Lower leg skin (tissue), 4 donors: ENCODE measurements at regions not wholly inside any gene's neighbourhood (a gene's known extent, or its start where the extent isn't known, plus 50 kb on each side); places are given as distances from the start of the nearest gene placed in this dataset.

Experiments used
- DNase-seq, 2 donors: peaks; one replicate each; pipeline ENCODE4 v3.0.0-alpha.2; 2019; ENCODE audit warnings: low spot score in 2 of 2
- H3K4me3 ChIP-seq: fragments of 200-600 bp; sonication (generic); 2 replicates; pipeline ENCODE4 v1.5.1; 2017; ENCODE audit warnings: mild to moderate bottlenecking, low read depth; ENCODE audit not compliant: poor library complexity, severe bottlenecking
- CTCF ChIP-seq, 3 donors: fragments of 450-650 bp; IDR thresholded peaks; one replicate each; pipeline ENCODE4 v1.5.1; 2016; ENCODE audit warnings: antibody characterized with exemption in 3 of 3, mild to moderate bottlenecking in 3 of 3, moderate library complexity in 2 of 3
- POLR2A ChIP-seq, 2 donors: fragments of 450-650 bp; IDR thresholded peaks; one replicate each; pipeline ENCODE4 v1.6.1; 2016 to 2017; ENCODE audit warnings: antibody characterized with exemption in 2 of 2, mild to moderate bottlenecking in 1 of 2, moderate library complexity in 1 of 2
- WGBS, 2 donors: methylation state at CpG; one replicate each; pipeline ENCODE4 v1.1.5; 2018; 5-methylcytosine and 5-hydroxymethylcytosine counted together
- intact Hi-C: fragments of 100-400 bp; cut with DNase I; formaldehyde crosslinking; loops from one replicate; pipeline ENCODE4 v1.15.0; 2023; ENCODE audit warnings: low total_unique reads

DNA sequence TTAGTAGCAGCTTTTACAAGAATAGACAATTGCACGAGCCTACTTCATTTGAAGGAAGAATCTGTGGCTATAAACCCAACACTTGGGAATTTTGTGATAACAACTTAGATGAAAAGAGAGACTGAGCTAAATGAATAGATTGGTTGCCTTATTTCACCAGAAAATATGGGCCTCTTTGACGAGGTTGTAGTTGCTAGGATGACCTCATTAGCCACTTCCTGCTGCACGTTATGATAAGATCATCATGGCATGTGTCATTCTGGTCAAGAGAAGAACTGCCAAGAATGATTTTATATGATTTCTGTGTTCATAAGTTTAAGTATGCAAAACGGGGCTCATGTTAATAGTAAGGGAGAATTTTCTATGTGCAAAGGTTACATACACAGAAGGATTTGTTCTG lies 321.9 kb upstream of the GIMD1 start:
- no peak for DNase-seq
- H3K4me3 ChIP-seq: no peak overlapping the region
- WGBS, 2 donors: 27 to 29% methylated on average over 4 of the region's 4 CpGs
- intact Hi-C loops: no loop called here
- TF ChIP-seq CTCF (IDR thresholded peaks at IDR 0.05) (no peak), POLR2A (IDR thresholded peaks at IDR 0.05) (no peak)

- no peak overlapping the region for H3K4me3 ChIP-seq
- intact Hi-C loops: no loop called here
- TF ChIP-seq CTCF (IDR thresholded peaks at IDR 0.05) (no peak), POLR2A (IDR thresholded peaks at IDR 0.05) (no peak)
- no peak for DNase-seq
Observed at GRCh38 chr4:106687026-106687425, 318.4 kb upstream of the GIMD1 start.

- DNase-seq: no peak
- intact Hi-C loops: no loop called here
- no peak overlapping the region for H3K4me3 ChIP-seq
- no peak for TF ChIP-seq CTCF (IDR thresholded peaks at IDR 0.05)
- TF ChIP-seq POLR2A (IDR thresholded peaks at IDR 0.05): no peak
- 83 to 96% methylated on average over 17 to 18 of the region's 24 CpGs for WGBS, 2 donors
Observed at GRCh38 chr4:106681381-106681921, 312.9 kb upstream of the GIMD1 start.

- no peak for TF ChIP-seq CTCF (IDR thresholded peaks at IDR 0.05)
- TF ChIP-seq POLR2A (IDR thresholded peaks at IDR 0.05): no peak
- DNase-seq: no peak
- intact Hi-C loops: no loop called here
- 76 to 94% methylated on average over 1 of the region's 1 CpG for WGBS, 2 donors
- H3K4me3 ChIP-seq: no peak overlapping the region
Observed at GRCh38 chr4:106679063-106679462, 310.5 kb upstream of the GIMD1 start.

DNA sequence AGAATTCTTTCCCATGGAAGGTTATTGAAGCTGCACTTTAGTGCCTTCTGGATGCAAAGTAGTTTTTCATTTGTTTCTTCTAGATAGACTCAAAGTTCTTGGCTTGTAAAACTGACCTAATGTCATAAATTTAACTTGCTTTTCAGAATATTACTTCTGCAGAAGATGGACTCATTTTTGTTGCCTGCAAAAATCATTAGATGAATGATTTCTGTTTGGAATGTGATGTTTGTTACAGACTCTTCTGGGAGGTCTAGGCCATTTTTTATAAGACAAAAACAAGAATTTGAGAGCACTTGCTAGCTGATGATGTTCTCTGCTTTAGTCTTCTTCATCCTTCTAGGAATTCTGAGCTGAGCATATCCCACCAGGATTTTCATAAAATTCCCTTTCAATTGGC lies 308.6 kb upstream of the GIMD1 start:
- intact Hi-C loops: no loop called here

More for the DNA sequence above, 308.6 kb upstream of the GIMD1 start:
- no peak overlapping the region for H3K4me3 ChIP-seq
- TF ChIP-seq POLR2A (IDR thresholded peaks at IDR 0.05) (no peak), CTCF (IDR thresholded peaks at IDR 0.05) (no peak)
- no peak for DNase-seq
